H9 (cell line): ENCODE measurements at regions not wholly inside any gene's neighbourhood (a gene's known extent, or its start where the extent isn't known, plus 50 kb on each side); places are given as distances from the start of the nearest gene placed in this dataset.

Source experiments
- DNase-seq: peaks from one replicate; pipeline ENCODE4 v3.0.0-alpha.2; 2017
- H2AFZ ChIP-seq: one replicate; pipeline ENCODE4 v1.6.1; 2013; ENCODE audit warnings: mild to moderate bottlenecking, low read length, control low read depth, moderate library complexity
- H2AK5ac ChIP-seq: 2 replicates; pipeline ENCODE4 v1.6.1; 2013; ENCODE audit warnings: low read length, control low read depth, mixed read lengths; ENCODE audit not compliant: insufficient read length
- H2BK120ac ChIP-seq: one replicate; pipeline ENCODE4 v1.6.1; 2013; ENCODE audit warnings: low read depth, mild to moderate bottlenecking, low read length, control low read depth, inconsistent platforms; ENCODE audit not compliant: poor library complexity, severe bottlenecking
- H2BK12ac ChIP-seq: 2 replicates; pipeline ENCODE4 v1.6.1; 2013; ENCODE audit warnings: low read length, control low read depth, mixed read lengths, low read depth; ENCODE audit not compliant: insufficient read length
- H2BK15ac ChIP-seq: 2 replicates; pipeline ENCODE4 v1.6.1; 2013; ENCODE audit warnings: low read depth, low read length, control low read depth
- H2BK20ac ChIP-seq: one replicate; pipeline ENCODE4 v1.6.1; 2013; ENCODE audit warnings: low read depth, mild to moderate bottlenecking, low read length, control low read depth, inconsistent platforms; ENCODE audit not compliant: poor library complexity, severe bottlenecking
- H2BK5ac ChIP-seq: 2 replicates; pipeline ENCODE4 v1.6.1; 2013; ENCODE audit warnings: low read length, control low read depth, mixed read lengths; ENCODE audit not compliant: insufficient read length
- H3K14ac ChIP-seq: 2 replicates; pipeline ENCODE4 v1.6.1; 2013; ENCODE audit warnings: low read length, control low read depth; ENCODE audit not compliant: insufficient read depth
- H3K18ac ChIP-seq: 2 replicates; pipeline ENCODE4 v1.6.1; 2013; ENCODE audit warnings: low read depth, mild to moderate bottlenecking, mixed read lengths, low read length, control low read depth; ENCODE audit not compliant: insufficient read length
- H3K23ac ChIP-seq: 2 replicates; pipeline ENCODE4 v1.6.1; 2013; ENCODE audit warnings: low read length, control low read depth, mixed read lengths, low read depth; ENCODE audit not compliant: insufficient read length
- H3K23me2 ChIP-seq: 2 replicates; pipeline ENCODE4 v1.6.1; 2013; ENCODE audit warnings: low read depth, mild to moderate bottlenecking, mixed read lengths, low read length, control low read depth; ENCODE audit not compliant: insufficient read length, poor library complexity, severe bottlenecking
- H3K27ac ChIP-seq: 2 replicates; pipeline ENCODE4 v1.5.1; 2013; ENCODE audit warnings: low read length, control low read depth, mixed read lengths, low read depth; ENCODE audit not compliant: insufficient read length
- H3K27me3 ChIP-seq: 2 replicates; pipeline ENCODE4 v1.6.1; 2013; ENCODE audit warnings: low read length, control low read depth, inconsistent platforms; ENCODE audit not compliant: insufficient read depth
- H3K4ac ChIP-seq: 2 replicates; pipeline ENCODE4 v1.6.1; 2013; ENCODE audit warnings: low read depth, mild to moderate bottlenecking, control low read depth, inconsistent platforms, low read length, moderate library complexity
- H3K4me1 ChIP-seq: 2 replicates; pipeline ENCODE4 v1.6.1; 2013; ENCODE audit warnings: low read length, control low read depth, inconsistent platforms; ENCODE audit not compliant: insufficient read depth
- H3K4me2 ChIP-seq: 2 replicates; pipeline ENCODE4 v1.6.1; 2013; ENCODE audit warnings: low read length, control low read depth, mixed read lengths; ENCODE audit not compliant: insufficient read length, insufficient read depth
- H3K56ac ChIP-seq: 2 replicates; pipeline ENCODE4 v1.6.1; 2013; ENCODE audit warnings: low read depth, mild to moderate bottlenecking, mixed read lengths, low read length, control low read depth; ENCODE audit not compliant: insufficient read length
- H3K79me1 ChIP-seq: 2 replicates; pipeline ENCODE4 v1.6.1; 2013; ENCODE audit warnings: low read depth, mild to moderate bottlenecking, moderate library complexity, low read length, control low read depth, inconsistent platforms; ENCODE audit not compliant: insufficient read depth, poor library complexity, severe bottlenecking
- H3K79me2 ChIP-seq: 2 replicates; pipeline ENCODE4 v1.6.1; 2013; ENCODE audit warnings: low read length, control low read depth, inconsistent platforms; ENCODE audit not compliant: insufficient read depth
- H3K9ac ChIP-seq: 2 replicates; pipeline ENCODE4 v1.6.1; 2013; ENCODE audit warnings: low read length, control low read depth, mixed read lengths; ENCODE audit not compliant: insufficient read length; ENCODE audit errors: extremely low read depth
- H3K9me3 ChIP-seq: one replicate; pipeline ENCODE4 v1.6.1; 2013; ENCODE audit warnings: low read depth, low read length, inconsistent platforms; ENCODE audit not compliant: control insufficient read depth
- H3T11ph ChIP-seq: one replicate; pipeline ENCODE4 v1.6.1; 2013; ENCODE audit warnings: mild to moderate bottlenecking, low read length, control low read depth, inconsistent platforms
- H4K20me1 ChIP-seq: one replicate; pipeline ENCODE4 v1.6.1; 2013; ENCODE audit not compliant: control insufficient read depth, insufficient read length, insufficient read depth
- H4K5ac ChIP-seq: 2 replicates; pipeline ENCODE4 v1.6.1; 2013; ENCODE audit warnings: low read depth, mild to moderate bottlenecking, mixed read lengths, low read length, control low read depth; ENCODE audit not compliant: insufficient read length
- H4K8ac ChIP-seq: replicated peaks from 2 replicates; pipeline ENCODE4 v1.6.1; 2013; ENCODE audit warnings: low read length, control low read depth, mixed read lengths, low read depth; ENCODE audit not compliant: insufficient read length
- H4K91ac ChIP-seq: 2 replicates; pipeline ENCODE4 v1.6.1; 2013; ENCODE audit warnings: low read depth, mild to moderate bottlenecking, moderate library complexity, mixed read lengths, low read length, control low read depth; ENCODE audit not compliant: insufficient read length
- H3K27ac Mint-ChIP-seq, 3 experiments: 2 replicates in 2 of 3; 3 replicates in 1 of 3; pipeline ENCODE4 v1.8.0; 2020 to 2021; ENCODE audit warnings: mixed read lengths in 3 of 3, mild to moderate bottlenecking in 1 of 3, moderate library complexity in 1 of 3
- H3K27me3 Mint-ChIP-seq: 2 replicates; pipeline ENCODE4 v1.8.0; 2021; ENCODE audit warnings: low read depth, mild to moderate bottlenecking, moderate library complexity, mixed read lengths
- H3K36me3 Mint-ChIP-seq, 3 experiments: 2 replicates in 2 of 3; 3 replicates in 1 of 3; pipeline ENCODE4 v1.8.0; 2020 to 2021; ENCODE audit warnings: low read depth in 3 of 3, mixed read lengths in 3 of 3; ENCODE audit not compliant: insufficient read depth in 1 of 3
- H3K4me1 Mint-ChIP-seq, 2 experiments: 2 replicates each; pipeline ENCODE4 v1.8.0; 2020; ENCODE audit warnings: mixed read lengths in 2 of 2
- H3K4me3 Mint-ChIP-seq, 2 experiments: 2 replicates in 1 of 2; 3 replicates in 1 of 2; pipeline ENCODE4 v1.8.0; 2020 to 2021; ENCODE audit warnings: mild to moderate bottlenecking in 2 of 2, mixed read lengths in 2 of 2, moderate library complexity in 1 of 2
- H3K9me3 Mint-ChIP-seq, 2 experiments: 2 replicates in 1 of 2; 3 replicates in 1 of 2; pipeline ENCODE4 v1.8.0; 2020; ENCODE audit warnings: mild to moderate bottlenecking in 2 of 2, mixed read lengths in 2 of 2, moderate library complexity in 1 of 2
- CTCF ChIP-seq: fragments of 200-600 bp; sonication (generic); conservative IDR thresholded peaks from 3 replicates; pipeline ENCODE4 v1.8.0; 2021; ENCODE audit warnings: antibody characterized with exemption, mild to moderate bottlenecking
- WGBS: extraction: QIAGEN DNeasy Blood & Tissue Kit; methylation state at CpG from one replicate; pipeline ENCODE4 v1.1.7; 2013; ENCODE audit warnings: missing lambda C conversion rate, low lambda C conversion rate, mixed read lengths; ENCODE audit not compliant: insufficient read length; ENCODE audit errors: extremely low coverage; 5-methylcytosine and 5-hydroxymethylcytosine counted together

DNA sequence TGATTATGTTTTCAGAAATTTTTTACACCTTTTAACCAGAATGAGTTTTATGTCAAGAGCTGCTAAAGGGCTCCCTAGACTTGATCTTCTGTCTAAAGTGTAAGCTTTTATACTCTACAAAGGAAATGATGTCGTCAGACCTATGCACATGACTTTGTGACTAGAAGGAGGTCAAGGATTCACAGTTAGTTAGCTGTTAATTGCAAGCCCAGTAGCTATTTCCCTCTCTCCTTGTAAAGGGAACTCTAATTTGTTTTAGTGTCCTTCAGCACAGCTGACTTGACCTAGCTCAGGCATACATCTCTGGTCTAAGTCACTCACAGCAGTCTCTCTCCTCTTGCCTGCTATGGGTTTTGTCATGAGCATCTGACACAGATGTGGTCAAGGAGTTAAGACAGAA lies 173.5 kb upstream of the NREP start:
- Histone ChIP-seq H4K8ac (no peak overlapping the region), H2BK5ac (no peak overlapping the region), H3K4me1 (0 out of 2 replicates have a peak, but pooled peaks cover 2% of the 10 kb centered on the region), H2AFZ (no peak overlapping the region), H4K91ac (no peak overlapping the region), H3K18ac (no peak overlapping the region), H3K4ac (no peak overlapping the region), H3T11ph (no peak overlapping the region), H2BK20ac (no peak overlapping the region), H4K20me1 (no peaks in the 10 kb centered on the region), H3K14ac (no peak overlapping the region), H2BK12ac (no peak overlapping the region), H3K9me3 (no peaks in the 10 kb centered on the region), H3K23ac (no peak overlapping the region), H2AK5ac (no peak overlapping the region), H3K23me2 (no peaks in the 10 kb centered on the region), H2BK15ac (no peak overlapping the region), H3K79me1 (no peaks in the 10 kb centered on the region), H3K79me2 (no peaks in the 10 kb centered on the region), H2BK120ac (no peak overlapping the region), H4K5ac (no peak overlapping the region), H3K27ac (no peak overlapping the region), H3K4me2 (no peak overlapping the region), H3K56ac (no peak overlapping the region), H3K27me3 (no peaks in the 10 kb centered on the region), H3K9ac (no peak overlapping the region)
- Mint-ChIP-seq H3K4me1 (peaks cover 9 to 11% of the 10 kb centered on the region in 2 experiments), H3K27ac (no peak overlapping the region), H3K9me3 (no peaks in the 10 kb centered on the region), H3K27me3 (no peaks in the 10 kb centered on the region), H3K4me3 (no peak overlapping the region), H3K36me3 (no peaks in the 10 kb centered on the region)
- TF ChIP-seq CTCF, result no peak
- DNase-seq, result no peak
- no CpG with 5 or more reads among the region's 1 CpG for WGBS
